ENCODE measurements at regions not wholly inside any gene's neighbourhood (a gene's known extent, or its start where the extent isn't known, plus 50 kb on each side); places are given as distances from the start of the nearest gene placed in this dataset.

DNA sequence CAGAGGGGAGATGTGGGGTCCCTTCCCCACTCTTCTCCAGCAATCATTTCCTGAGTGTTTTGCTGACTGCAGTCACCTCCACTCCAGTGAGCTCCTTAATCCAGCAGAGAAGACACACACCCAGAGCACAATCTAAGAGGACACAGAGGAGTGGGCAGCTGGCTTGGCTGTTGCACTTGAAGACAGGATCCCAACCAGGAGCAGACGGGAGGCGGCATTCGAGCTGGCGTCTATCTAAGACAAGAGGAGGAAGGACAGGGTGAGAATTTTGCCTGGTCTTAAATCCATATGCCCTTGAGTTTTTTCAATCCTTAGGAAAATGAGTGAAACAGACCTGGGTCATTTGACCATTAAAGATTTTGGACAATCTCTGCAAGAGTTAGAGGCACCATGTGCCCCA is 56.1 kb upstream of the SIM2 start:
- DNase-seq (ENCODE audit: low read depth) = no peak
- TF ChIP-seq, protein P1, sequence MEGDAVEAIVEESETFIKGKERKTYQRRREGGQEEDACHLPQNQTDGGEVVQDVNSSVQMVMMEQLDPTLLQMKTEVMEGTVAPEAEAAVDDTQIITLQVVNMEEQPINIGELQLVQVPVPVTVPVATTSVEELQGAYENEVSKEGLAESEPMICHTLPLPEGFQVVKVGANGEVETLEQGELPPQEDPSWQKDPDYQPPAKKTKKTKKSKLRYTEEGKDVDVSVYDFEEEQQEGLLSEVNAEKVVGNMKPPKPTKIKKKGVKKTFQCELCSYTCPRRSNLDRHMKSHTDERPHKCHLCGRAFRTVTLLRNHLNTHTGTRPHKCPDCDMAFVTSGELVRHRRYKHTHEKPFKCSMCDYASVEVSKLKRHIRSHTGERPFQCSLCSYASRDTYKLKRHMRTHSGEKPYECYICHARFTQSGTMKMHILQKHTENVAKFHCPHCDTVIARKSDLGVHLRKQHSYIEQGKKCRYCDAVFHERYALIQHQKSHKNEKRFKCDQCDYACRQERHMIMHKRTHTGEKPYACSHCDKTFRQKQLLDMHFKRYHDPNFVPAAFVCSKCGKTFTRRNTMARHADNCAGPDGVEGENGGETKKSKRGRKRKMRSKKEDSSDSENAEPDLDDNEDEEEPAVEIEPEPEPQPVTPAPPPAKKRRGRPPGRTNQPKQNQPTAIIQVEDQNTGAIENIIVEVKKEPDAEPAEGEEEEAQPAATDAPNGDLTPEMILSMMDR (IDR thresholded peaks at IDR 0.05; ENCODE audit: insufficient read depth, low read depth, low read length, missing control alignments) = no peak
- no peak overlapping the region for H3K4me3 ChIP-seq (ENCODE audit: low read depth, low read length)

DNA sequence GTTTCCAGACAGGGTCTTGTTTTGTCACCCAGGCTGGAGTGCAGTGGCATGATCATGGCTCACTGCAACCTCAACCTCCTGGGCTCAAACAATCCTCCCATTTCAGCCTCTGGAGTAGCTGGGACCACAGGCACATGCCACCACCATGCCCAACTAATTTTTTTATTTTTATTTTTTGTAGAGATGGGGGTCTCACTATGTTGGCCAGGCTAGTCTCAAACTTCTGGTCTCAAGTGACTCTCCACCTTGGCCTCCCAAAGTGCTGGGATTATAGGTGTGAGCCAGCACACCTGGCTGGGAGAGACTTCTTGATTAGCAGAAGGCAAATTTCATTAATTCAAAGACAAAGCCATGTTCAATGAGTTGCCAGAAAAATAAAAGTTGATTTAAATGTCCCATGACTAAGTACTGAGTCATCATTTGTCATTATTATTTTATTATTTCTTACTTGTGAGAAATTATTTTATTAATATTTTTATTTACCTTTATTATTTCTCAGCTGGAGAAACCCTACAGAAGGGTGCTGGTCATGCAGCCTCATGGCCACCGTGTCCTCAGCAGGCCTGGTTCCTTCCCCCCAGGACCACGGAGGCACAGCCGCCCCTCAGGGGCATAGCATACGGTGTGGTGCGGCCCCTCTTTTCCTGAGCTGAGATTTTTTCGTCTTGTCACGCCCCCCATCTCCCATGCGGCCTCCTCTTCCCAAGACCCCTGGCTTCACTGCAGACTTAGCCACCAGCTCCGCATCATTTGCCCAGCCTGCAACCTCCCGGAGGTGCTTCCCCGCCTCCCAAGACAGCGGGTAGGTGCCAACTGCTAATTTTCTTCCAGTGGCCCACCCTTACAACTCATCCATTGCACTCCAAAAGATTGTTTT is 55.3 kb upstream of the SIM2 start:
- TF ChIP-seq, protein P1 (IDR thresholded peaks at IDR 0.05; ENCODE audit: insufficient read depth, low read depth, low read length, missing control alignments) = no peak
- no peak overlapping the region for H3K4me3 ChIP-seq (ENCODE audit: low read depth, low read length)

DNA sequence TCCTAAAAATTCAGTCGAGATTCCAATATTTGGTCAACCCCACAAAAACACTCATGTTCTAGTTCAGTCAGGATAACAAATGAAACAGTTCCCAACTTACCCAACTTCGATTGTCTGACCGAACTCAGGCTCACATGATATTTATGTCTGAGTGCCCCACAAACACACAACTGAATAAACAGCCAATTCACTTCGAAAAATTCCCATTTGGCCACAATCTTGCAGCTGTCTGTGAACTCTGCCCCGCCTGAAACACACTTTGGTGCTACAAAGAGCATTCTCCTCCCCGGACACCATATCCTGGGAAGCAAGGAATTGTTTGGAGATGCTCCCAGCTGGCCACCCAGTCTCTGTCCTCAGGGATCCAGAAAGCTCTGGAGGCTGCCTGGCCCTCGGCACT is 52.9 kb upstream of the SIM2 start:
- TF ChIP-seq, protein P1 (IDR thresholded peaks at IDR 0.05; ENCODE audit: insufficient read depth, low read depth, low read length, missing control alignments) = no peak
- DNase-seq (ENCODE audit: low read depth) = no peak
- no peak overlapping the region for H3K4me3 ChIP-seq (ENCODE audit: low read depth, low read length)

More for the DNA sequence above, 55.3 kb upstream of the SIM2 start:
- DNase-seq (ENCODE audit: low read depth) = no peak

DNA sequence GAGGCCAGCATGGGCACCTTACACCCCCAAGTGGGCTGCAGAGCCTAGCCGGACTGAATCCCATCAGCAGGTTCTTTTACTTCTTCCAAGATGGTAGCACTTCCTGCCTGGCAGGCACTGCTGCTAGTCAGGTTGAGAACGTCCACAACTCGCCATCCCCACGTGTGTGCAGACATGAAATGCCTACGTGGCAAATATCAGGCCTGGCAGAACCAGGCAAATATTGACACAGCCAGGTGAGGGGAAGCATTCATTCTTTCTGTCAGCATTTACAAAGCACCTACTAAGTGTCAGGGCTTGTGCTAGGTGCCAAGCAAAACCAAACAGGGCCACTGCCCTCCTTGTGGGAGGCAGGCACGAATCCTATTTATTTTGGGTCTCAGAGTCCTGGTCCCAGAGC is 52.3 kb upstream of the SIM2 start:
- TF ChIP-seq, protein P1 (IDR thresholded peaks at IDR 0.05; ENCODE audit: insufficient read depth, low read depth, low read length, missing control alignments) = no peak
- H3K4me3 ChIP-seq (ENCODE audit: low read depth, low read length) = no peak overlapping the region
- DNase-seq (ENCODE audit: low read depth) = no peak

DNA sequence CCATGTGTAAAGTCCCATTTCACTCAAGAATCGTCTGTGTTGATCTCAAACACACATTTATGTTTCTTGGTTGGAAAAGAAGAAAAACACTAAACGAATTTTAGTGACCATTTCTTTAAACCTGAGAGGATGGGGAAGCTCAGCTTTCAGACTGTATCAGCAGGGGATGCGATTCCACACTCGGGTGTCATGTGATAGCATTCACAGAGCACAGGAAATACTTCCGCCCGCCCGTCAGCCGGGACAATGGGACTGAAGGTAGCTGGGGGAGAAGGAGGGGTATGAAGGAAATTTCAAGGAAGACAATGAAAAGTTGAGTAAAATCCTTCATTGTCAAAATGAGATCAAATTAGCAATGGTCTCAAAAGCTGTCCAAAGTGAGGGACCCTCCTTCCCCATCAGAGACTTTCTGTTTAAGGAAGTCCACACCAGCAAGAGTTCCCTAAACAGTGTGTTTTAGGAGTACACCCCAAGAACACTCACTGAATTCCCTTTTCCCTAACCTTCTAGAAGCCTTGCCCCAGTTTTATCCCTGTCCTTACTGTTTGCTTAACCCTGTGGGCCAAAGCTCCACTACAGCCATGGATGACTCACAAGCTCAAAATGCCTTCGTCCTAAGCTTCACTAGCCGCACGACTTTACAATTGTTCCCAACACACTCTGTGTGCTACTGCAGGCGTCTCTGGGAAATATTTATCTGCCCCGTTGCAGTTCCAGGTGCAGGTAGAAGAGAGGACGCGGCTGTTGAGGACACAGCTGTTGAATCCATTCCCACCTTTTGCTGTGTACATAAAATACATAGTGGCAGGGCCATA is 51.4 kb upstream of the SIM2 start:
- no peak overlapping the region for H3K4me3 ChIP-seq (ENCODE audit: low read depth, low read length)
- TF ChIP-seq, protein P1 (IDR thresholded peaks at IDR 0.05; ENCODE audit: insufficient read depth, low read depth, low read length, missing control alignments) = no peak
- no peak for DNase-seq (ENCODE audit: low read depth)
